ENCODE measurements at regions not wholly inside any gene's neighbourhood (a gene's known extent, or its start where the extent isn't known, plus 50 kb on each side); places are given as distances from the start of the nearest gene placed in this dataset.

- DNase-seq: peak; percentile 60
Measured at GRCh38 chr16:66167564-66168291, 198.8 kb upstream of the CDH5 start.

GRCh38 chr16:66166490-66166889 lies 200.0 kb upstream of the CDH5 start:
- DNase-seq: peak; percentile 37

- DNase-seq: no peak
Measured at GRCh38 chr16:66165879-66166278, 200.6 kb upstream of the CDH5 start.

DNA sequence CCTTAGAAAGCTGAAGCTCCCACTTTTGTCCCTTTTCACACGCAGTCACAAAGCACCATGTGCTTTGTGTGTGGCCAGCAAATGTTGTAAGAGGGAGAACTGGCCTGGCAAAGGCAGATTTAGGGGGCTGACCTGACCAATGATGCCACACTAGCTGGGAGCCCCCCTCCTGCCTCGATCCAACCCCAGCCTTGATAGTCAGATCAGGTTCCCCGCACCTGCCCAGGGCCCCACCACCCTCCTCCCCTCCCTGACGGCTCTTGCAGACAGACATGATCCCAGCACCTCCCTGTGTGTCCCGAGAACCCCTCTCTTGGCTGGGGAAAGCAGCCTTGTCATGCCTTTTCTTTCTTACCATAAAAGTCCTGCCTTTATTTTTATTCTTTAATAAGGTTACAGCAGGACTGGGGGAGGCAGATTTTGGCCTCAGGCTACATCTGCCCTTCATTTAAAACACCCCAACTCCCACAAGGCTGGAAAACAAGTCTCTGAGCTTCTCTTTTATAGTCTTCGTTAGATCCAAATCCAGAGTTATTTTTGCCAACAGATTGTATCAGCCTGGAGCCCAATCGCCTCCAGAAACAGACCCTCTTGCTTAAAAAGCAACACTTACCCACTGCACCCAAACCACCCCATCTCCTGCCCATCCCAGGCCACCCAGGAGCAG lies 201.8 kb upstream of the CDH5 start:
- DNase-seq: peak; percentile 12

DNA sequence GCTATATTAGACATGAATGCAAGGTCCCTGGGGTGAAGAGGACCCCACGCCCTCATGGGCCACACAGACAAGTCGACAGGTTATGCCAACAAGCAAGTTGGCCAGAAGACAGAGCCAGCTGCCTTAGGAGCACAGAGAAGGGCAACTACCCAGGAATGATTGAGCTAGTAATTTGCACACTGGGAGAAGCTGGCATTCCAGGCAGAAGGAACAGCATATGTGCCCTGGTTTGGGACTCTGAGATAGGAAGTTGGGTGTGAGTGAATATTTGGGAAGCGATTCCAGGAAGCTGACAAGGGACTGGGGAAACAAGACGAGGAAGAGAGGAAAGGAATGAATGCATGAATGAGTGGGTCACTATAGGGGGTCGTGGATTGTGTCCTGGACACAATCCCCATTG lies 203.7 kb upstream of the CDH5 start:
- no peak for DNase-seq

DNA sequence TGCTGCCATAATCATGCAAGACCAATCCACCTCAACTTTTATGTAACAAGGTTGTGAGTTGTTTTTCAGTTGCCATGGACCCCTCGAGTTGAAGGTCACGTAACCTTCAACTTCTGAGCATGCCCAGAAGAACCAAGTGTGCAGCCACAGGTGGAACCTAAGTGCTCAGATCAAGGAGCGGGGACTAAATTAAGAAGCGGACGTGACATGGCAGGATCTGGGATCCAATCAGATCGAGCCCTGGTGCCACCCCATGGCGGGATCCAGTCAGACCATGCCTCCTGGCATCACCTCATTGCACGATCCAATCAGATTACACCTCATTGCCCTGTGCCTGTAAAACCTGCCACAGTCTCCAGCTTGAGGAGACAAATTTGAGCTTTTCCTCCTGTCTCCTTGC lies 204.5 kb upstream of the CDH5 start:
- DNase-seq: no peak

DNA sequence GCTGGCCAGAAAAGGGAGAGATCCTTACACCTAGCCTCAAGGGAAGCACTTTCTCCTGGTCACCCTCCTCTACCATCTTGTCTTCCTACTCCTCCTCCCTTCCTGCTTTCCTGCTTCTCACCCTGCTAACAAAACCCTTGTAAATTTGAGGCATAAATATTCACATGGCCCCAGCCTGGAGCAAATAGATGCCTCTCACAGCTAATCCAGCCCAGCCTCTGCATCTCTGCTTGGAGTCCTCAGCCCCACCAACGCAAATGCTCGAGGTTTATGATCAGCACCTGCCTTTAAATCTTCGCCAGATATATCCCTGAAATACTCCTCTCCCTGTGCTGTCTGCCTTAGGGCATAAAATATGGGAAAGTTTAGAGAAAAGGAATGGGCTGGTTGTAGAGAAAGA lies 205.2 kb upstream of the CDH5 start:
- no peak for DNase-seq

DNA sequence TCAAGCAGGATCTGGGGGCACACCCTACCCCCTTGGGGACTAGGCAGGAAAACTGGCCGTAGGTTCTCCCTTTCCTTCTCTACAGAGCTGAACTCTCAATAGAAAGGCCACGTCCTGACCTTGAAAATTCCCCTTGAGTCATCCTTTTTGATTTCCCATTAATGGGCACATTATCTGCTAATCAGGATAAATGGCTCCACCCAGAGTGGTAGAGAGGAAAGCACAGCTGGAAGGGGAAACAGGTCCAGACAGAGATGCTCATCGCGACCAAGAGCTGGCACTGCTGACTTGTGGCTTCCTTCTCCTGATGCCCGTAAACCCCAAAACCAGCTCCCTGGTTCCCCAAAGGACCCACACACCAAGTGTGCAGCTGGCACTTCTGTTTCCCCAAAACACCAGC lies 206.5 kb upstream of the CDH5 start:
- no peak for DNase-seq

- no peak for DNase-seq
Measured at GRCh38 chr16:66156538-66156937, 210.0 kb upstream of the CDH5 start.

GRCh38 chr16:66155933-66156332 lies 210.6 kb upstream of the CDH5 start:
- no peak for DNase-seq

- DNase-seq: no peak
Measured at GRCh38 chr16:66154801-66155200, 211.7 kb upstream of the CDH5 start.

DNA sequence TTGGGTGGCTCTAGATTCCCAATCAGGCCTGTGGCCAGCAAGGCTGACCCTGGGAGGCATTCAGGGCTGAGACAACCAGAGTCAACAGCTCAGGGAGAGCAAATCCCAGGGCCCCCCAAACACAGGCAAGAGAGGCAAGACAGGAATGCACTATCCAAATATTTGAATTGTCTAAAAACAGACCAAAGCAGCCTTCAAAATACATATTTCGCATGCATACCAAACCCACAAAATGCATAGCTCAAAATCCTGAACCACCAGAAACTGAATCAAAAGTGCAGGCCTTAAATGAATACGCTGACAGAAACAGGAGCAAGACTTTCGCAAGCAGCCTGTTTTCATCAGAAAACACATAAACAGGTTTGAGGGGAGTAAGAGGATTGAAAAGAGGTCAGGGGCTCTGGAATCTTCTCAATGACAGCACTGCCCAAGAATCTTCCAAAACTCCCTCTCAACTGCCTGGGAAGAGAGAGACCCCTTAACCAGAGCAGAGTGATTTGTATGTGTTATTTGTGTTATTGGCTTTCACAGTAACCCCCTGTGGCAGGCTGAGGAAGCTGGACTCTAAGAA lies 213.6 kb upstream of the CDH5 start:
- DNase-seq: no peak

DNA sequence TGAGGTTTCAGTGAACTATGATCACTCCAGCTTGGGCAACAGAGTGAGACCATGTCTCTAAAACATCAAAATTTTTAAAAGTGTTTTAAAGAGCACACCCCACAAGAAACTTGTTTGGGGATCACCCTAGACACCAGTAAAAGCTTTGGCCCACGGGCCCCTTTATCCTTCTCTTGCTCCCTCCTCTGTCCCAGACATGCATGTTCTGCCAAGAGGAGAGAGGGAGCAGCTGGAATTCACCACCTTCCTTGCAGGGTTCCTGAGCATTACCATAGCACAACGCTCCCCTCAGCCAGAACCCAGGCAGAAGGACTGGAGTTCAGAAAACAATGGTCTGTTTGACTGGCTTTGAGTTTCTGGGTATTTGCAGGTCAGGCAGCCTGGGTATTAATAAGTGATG lies 214.3 kb upstream of the CDH5 start:
- DNase-seq: no peak

- no peak for DNase-seq
Measured at GRCh38 chr16:66150698-66151482, 215.6 kb upstream of the CDH5 start.

GRCh38 chr16:66147291-66147690 lies 219.2 kb upstream of the CDH5 start:
- no peak for DNase-seq

DNA sequence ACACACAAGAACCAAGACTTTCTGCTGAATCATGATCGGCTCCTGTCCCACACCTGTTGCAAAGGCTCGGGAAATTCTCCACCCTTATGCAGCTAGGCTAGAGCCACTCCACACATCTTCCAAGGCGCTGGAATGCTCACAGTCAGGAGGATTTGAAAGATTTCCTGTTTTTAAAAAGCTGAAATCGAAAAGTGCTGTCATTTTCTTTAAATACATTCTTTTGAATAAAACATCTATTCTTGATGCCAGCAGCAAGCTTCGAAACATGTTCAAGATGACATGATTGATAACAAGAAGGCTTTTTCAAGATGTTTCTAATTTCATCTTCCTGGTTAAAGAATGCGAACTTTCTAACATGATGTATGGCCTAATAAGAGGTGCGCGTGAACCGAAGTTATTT lies 219.7 kb upstream of the CDH5 start:
- DNase-seq: no peak

DNA sequence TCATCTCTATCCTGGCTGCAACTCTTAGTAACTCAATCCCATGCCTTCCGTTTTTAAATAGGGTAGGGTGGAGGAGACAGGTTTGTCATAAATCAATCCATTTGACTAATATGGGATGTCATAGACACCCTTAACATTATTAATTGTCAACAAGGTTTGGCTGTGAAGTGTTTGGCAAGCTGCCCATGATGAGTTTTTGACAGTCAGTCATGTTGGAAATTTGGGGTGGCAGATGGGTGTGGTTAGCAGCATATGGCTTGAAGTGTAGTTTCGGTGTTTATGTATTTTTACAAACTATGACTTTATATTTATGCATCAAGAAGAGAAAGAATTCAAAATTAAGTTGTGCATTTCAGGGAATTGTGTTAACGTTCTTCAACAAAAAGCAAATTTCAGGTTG lies 221.8 kb upstream of the CDH5 start:
- DNase-seq: no peak

- DNase-seq: no peak
Measured at GRCh38 chr16:66143415-66143814, 223.1 kb upstream of the CDH5 start.

DNA sequence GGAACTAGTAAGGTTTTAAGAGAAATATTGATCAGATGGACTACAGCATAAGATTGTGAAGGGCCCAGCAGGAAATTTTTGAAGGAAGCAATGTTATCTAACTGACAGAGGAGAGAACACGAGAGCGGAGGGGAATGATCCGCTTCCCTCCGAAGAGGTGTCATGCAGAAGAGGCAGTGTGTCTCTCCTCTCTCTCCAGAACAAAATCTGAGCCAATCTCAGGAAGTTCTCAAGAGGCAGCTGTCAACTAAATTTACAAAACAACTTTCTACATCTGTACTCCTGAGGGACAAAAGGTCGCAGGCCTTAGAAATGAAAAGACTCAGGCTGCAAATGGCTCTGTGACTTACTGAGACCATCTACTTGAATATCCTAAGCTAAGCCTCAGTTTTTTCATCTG lies 224.6 kb upstream of the CDH5 start:
- DNase-seq: no peak

DNA sequence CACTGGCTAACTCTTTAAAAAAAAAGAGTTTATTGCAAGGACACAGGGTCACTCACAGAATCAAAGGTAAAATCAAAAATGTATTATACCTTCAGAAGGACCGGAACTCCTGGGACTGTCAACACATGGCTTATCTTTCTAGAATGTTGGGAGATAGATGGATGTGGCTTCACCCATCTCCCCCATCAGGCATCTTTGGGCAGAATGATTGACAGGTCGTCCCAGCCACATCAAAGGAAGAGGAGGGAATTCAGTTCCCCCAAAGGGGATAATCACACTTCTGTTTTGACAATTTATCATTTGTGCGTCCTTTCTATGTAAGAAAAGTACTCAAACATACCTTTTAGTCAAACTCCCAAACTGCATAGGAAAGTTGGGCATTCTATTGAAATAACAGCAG lies 228.6 kb upstream of the CDH5 start:
- no peak for DNase-seq

GRCh38 chr16:66136841-66137240 lies 229.7 kb upstream of the CDH5 start:
- no peak for DNase-seq

- DNase-seq: no peak
Measured at GRCh38 chr16:66135838-66136237, 230.7 kb upstream of the CDH5 start.

GRCh38 chr16:66135421-66135831 lies 231.1 kb upstream of the CDH5 start:
- DNase-seq: peak; percentile 68

DNA sequence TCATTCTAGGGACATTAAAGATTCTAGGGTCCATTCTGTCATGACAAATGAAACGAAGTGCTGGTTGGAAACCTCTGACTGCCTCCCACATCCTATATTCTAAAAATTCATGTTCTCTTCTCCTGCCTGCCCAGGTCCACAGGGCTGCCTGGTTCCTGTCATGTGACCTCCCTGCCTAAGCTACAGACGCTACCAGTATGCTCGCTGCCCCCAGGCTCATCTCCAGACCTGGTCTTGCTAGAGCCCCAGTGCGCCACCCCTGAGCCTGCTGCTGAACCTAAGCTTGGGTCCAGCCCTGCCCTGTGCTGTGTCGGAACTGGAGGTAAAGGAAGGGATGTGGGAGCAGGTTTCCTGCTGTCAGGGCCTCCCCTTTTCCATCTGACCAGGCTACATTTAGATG lies 231.6 kb upstream of the CDH5 start:
- no peak for DNase-seq
